ENCODE measurements at regions not wholly inside any gene's neighbourhood (a gene's known extent, or its start where the extent isn't known, plus 50 kb on each side); places are given as distances from the start of the nearest gene placed in this dataset.

DNA sequence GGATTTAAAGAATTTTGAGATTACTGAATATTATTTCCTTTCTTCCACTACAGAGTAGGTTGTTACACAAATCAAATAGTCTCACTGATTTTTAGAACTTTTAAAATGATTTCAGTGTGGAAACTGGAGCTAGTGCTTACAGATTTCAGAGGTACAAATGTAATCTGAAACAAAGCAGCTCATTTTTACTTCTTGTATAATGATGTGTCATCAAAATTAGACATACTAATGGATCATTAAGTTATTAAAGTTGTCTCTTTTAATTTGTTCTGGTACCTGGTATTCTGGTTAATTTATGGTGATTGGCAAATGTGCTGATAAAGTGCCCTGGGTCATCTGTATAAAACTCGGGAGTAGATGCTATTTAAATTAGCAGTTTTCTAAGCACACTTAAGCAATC lies 1528.3 kb downstream of the RPA4 start:
- Mint-ChIP-seq H3K4me3 (no peak overlapping the region), H3K4me1 (peaks cover 12% of the 10 kb centered on the region), H3K27me3 (ENCODE audit: low read depth) (no peaks in the 10 kb centered on the region), H3K36me3 (no peaks in the 10 kb centered on the region), H3K27ac (no peak overlapping the region), H3K9me3 (peaks cover 12% of the 10 kb centered on the region)
- DNase-seq (ENCODE audit: low spot score in 2 of 2, unreplicated experiment in 2 of 2): no peak
- TF ChIP-seq, protein P1, sequence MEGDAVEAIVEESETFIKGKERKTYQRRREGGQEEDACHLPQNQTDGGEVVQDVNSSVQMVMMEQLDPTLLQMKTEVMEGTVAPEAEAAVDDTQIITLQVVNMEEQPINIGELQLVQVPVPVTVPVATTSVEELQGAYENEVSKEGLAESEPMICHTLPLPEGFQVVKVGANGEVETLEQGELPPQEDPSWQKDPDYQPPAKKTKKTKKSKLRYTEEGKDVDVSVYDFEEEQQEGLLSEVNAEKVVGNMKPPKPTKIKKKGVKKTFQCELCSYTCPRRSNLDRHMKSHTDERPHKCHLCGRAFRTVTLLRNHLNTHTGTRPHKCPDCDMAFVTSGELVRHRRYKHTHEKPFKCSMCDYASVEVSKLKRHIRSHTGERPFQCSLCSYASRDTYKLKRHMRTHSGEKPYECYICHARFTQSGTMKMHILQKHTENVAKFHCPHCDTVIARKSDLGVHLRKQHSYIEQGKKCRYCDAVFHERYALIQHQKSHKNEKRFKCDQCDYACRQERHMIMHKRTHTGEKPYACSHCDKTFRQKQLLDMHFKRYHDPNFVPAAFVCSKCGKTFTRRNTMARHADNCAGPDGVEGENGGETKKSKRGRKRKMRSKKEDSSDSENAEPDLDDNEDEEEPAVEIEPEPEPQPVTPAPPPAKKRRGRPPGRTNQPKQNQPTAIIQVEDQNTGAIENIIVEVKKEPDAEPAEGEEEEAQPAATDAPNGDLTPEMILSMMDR (IDR thresholded peaks at IDR 0.05; ENCODE audit: unreplicated experiment): no peak

- DNase-seq (ENCODE audit: low spot score in 2 of 2, unreplicated experiment in 2 of 2): no peak
- H3K27me3 Mint-ChIP-seq (ENCODE audit: low read depth): no peaks in the 10 kb centered on the region
- H3K27ac Mint-ChIP-seq: no peak overlapping the region
- H3K9me3 Mint-ChIP-seq: peaks cover 3% of the 10 kb centered on the region
- H3K4me3 Mint-ChIP-seq: no peak overlapping the region
- H3K4me1 Mint-ChIP-seq: no peaks in the 10 kb centered on the region
- no peaks in the 10 kb centered on the region for H3K36me3 Mint-ChIP-seq
- TF ChIP-seq, protein P1 (IDR thresholded peaks at IDR 0.05; ENCODE audit: unreplicated experiment): no peak
These were observed 1538.8 kb downstream of the RPA4 start for GRCh38 chrX:98422536-98422935.

- Mint-ChIP-seq H3K4me3 (no peak overlapping the region), H3K27me3 (ENCODE audit: low read depth) (no peaks in the 10 kb centered on the region), H3K36me3 (no peaks in the 10 kb centered on the region), H3K27ac (no peak overlapping the region), H3K4me1 (peaks cover 10% of the 10 kb centered on the region), H3K9me3 (peaks cover 4% of the 10 kb centered on the region)
- TF ChIP-seq, protein P1 (IDR thresholded peaks at IDR 0.05; ENCODE audit: unreplicated experiment): no peak
- no peak for DNase-seq (ENCODE audit: low spot score in 2 of 2, unreplicated experiment in 2 of 2)
These were observed 1548.7 kb downstream of the RPA4 start for GRCh38 chrX:98432413-98432812.

DNA sequence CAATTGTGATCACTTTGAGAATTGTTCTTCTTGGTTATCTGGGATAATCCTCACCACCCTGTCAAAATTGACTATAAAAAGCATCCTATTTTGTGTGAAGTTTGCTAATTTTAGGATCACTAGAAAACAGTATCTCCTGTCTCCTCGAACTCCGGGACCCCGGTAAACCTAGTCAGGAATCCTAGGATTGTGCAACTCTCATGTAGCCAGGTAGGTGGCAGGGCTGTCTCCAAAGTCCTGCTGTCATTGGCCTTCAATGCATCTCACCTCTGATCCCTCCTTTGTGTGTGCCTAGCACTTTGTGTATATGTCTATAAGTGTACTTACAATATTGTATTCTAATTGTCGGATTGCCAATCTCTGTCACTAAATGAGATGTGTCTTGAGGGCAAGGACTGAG lies 1564.8 kb downstream of the RPA4 start:
- Mint-ChIP-seq H3K4me3 (no peak overlapping the region), H3K36me3 (no peaks in the 10 kb centered on the region), H3K9me3 (peaks cover 12% of the 10 kb centered on the region), H3K4me1 (no peaks in the 10 kb centered on the region), H3K27ac (no peak overlapping the region), H3K27me3 (ENCODE audit: low read depth) (no peaks in the 10 kb centered on the region)
- DNase-seq (ENCODE audit: low spot score in 2 of 2, unreplicated experiment in 2 of 2): no peak
- TF ChIP-seq, protein P1 (IDR thresholded peaks at IDR 0.05; ENCODE audit: unreplicated experiment): no peak

- Mint-ChIP-seq H3K4me3 (no peak overlapping the region), H3K27ac (no peak overlapping the region), H3K27me3 (ENCODE audit: low read depth) (no peaks in the 10 kb centered on the region), H3K9me3 (no peaks in the 10 kb centered on the region), H3K36me3 (no peaks in the 10 kb centered on the region), H3K4me1 (no peaks in the 10 kb centered on the region)
- DNase-seq (ENCODE audit: low spot score in 2 of 2, unreplicated experiment in 2 of 2): no peak
- TF ChIP-seq, protein P1 (IDR thresholded peaks at IDR 0.05; ENCODE audit: unreplicated experiment): no peak
These were observed 1568.7 kb downstream of the RPA4 start for GRCh38 chrX:98452456-98452855.

DNA sequence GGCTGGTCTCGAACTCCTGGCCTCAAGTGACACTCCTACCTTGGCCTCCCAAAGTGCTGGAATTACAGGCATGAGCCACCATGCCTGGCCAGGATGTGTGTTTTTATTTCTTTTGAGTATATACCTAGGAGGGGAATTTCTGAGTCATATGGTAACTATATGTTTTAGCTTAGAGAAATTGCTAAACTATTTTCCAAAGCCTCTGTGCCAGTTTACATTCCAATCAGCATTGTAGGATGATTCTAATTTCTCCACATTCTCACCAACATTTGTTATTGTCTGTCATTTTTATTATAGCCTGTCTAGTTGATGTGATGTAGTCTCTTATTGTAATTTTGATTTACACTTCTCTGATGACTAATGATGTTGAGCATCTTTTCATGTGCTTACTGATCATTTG lies 1576.0 kb downstream of the RPA4 start:
- Mint-ChIP-seq H3K4me3 (no peak overlapping the region), H3K36me3 (no peaks in the 10 kb centered on the region), H3K4me1 (no peaks in the 10 kb centered on the region), H3K27ac (no peak overlapping the region), H3K9me3 (no peaks in the 10 kb centered on the region), H3K27me3 (ENCODE audit: low read depth) (no peaks in the 10 kb centered on the region)
- TF ChIP-seq, protein P1 (IDR thresholded peaks at IDR 0.05; ENCODE audit: unreplicated experiment): no peak
- no peak for DNase-seq (ENCODE audit: low spot score in 2 of 2, unreplicated experiment in 2 of 2)

All from mesothelial cell of epicardium (in vitro differentiated cells).